C4-2B (cell line): ENCODE measurements at regions not wholly inside any gene's neighbourhood (a gene's known extent, or its start where the extent isn't known, plus 50 kb on each side); places are given as distances from the start of the nearest gene placed in this dataset.

Experiments
- H3K27ac ChIP-seq: fragments of 450-650 bp; 2 replicates; pipeline ENCODE4 v1.5.1; 2017
- CTCF ChIP-seq: fragments of 450-650 bp; conservative IDR thresholded peaks from 2 replicates; pipeline ENCODE4 v1.5.1; 2017; ENCODE audit warnings: mild to moderate bottlenecking
- ZFX ChIP-seq: fragments of 450-650 bp; IDR thresholded peaks from 2 replicates; pipeline ENCODE4 v1.6.1; 2017

- TF ChIP-seq CTCF (no peak), ZFX (no peak)
- no peak overlapping the region for H3K27ac ChIP-seq
Observed at GRCh38 chr19:30276883-30277280, 95.3 kb upstream of the ZNF536 start.

- TF ChIP-seq ZFX, result no peak
- TF ChIP-seq CTCF, result no peak
- no peak overlapping the region for H3K27ac ChIP-seq
Observed at GRCh38 chr19:30277941-30278881, 94.0 kb upstream of the ZNF536 start.

- H3K27ac ChIP-seq, result no peak overlapping the region
- TF ChIP-seq ZFX, result no peak
- no peak for TF ChIP-seq CTCF
Observed at GRCh38 chr19:30278882-30279254, 93.3 kb upstream of the ZNF536 start.

GRCh38 chr19:30280018-30280417, 92.2 kb upstream of the ZNF536 start:
- no peak overlapping the region for H3K27ac ChIP-seq
- TF ChIP-seq CTCF (no peak), ZFX (no peak)

- TF ChIP-seq CTCF (no peak), ZFX (no peak)
- H3K27ac ChIP-seq, result no peak overlapping the region
Observed at GRCh38 chr19:30281906-30282305, 90.3 kb upstream of the ZNF536 start.

GRCh38 chr19:30283556-30283955, 88.6 kb upstream of the ZNF536 start:
- TF ChIP-seq CTCF (no peak), ZFX (no peak)
- H3K27ac ChIP-seq, result no peak overlapping the region

GRCh38 chr19:30284209-30284608, 88.0 kb upstream of the ZNF536 start:
- TF ChIP-seq CTCF (no peak), ZFX (no peak)
- no peak overlapping the region for H3K27ac ChIP-seq
